ENCODE measurements at regions not wholly inside any gene's neighbourhood (a gene's known extent, or its start where the extent isn't known, plus 50 kb on each side); places are given as distances from the start of the nearest gene placed in this dataset.

DNA sequence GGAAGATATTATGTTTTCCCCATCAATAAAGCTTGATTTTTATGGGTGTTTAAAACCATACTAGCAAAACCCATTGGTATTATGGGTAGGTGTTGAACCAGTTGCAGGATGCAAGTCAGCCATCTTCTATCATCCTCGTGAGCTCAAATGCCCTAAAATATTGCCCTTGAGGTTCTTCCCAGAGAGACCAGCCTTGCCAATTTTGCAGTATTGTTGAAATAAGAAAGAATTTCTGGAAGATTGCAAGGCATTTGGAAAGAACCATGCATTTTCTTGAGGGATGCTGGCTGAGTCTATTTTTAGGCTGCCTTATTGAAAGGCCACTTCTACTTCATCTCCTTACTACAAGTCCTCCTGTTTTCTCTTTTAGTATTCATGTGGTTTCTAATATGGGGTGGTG is 60.9 kb upstream of the SOD3 start:
- ChIA-PET POLR2A (ENCODE audit: low non-redundant PET) (no interaction called here), CTCF (no interaction called here)
- Histone ChIP-seq H3K4me3 (ENCODE audit: low read depth, low read length, poor library complexity, severe bottlenecking) (no peak overlapping the region), H3K9me3 (ENCODE audit: low read depth, low read length, poor library complexity, severe bottlenecking) (peaks cover 3% of the 10 kb centered on the region), H3K27ac (ENCODE audit: low read depth, low read length, poor library complexity, severe bottlenecking) (no peak overlapping the region), H3K4me1 (ENCODE audit: insufficient read depth, low read length, poor library complexity, severe bottlenecking) (no peaks in the 10 kb centered on the region), H3K27me3 (replicated peaks; ENCODE audit: insufficient read depth, low read depth, low read length, poor library complexity) (no peaks in the 10 kb centered on the region), H3K36me3 (ENCODE audit: insufficient read depth, low read length, poor library complexity, severe bottlenecking) (no peaks in the 10 kb centered on the region)
- no peak for DNase-seq (ENCODE audit: low spot score)
- TF ChIP-seq CTCF (conservative IDR thresholded peaks at IDR 0.05; ENCODE audit: low read depth, low read length), result no peak
- no peak for TF ChIP-seq EZH2 (IDR thresholded peaks at IDR 0.05; ENCODE audit: borderline replicate concordance, low read depth, low read length, poor library complexity, severe bottlenecking)
- intact Hi-C loops (cut with micrococcal nuclease; ENCODE audit: unreplicated experiment), result no loop called here
- no TSS peak for BruUV-seq (replicated peaks)

GRCh38 chr4:24736066-24736465 is 59.3 kb upstream of the SOD3 start:
- Histone ChIP-seq H3K4me1 (ENCODE audit: insufficient read depth, low read length, poor library complexity, severe bottlenecking) (no peaks in the 10 kb centered on the region), H3K9me3 (ENCODE audit: low read depth, low read length, poor library complexity, severe bottlenecking) (peaks cover 3% of the 10 kb centered on the region), H3K27me3 (replicated peaks; ENCODE audit: insufficient read depth, low read depth, low read length, poor library complexity) (no peaks in the 10 kb centered on the region), H3K4me3 (ENCODE audit: low read depth, low read length, poor library complexity, severe bottlenecking) (no peak overlapping the region), H3K36me3 (ENCODE audit: insufficient read depth, low read length, poor library complexity, severe bottlenecking) (no peaks in the 10 kb centered on the region), H3K27ac (ENCODE audit: low read depth, low read length, poor library complexity, severe bottlenecking) (no peak overlapping the region)
- CTCF ChIA-PET, result interaction anchor here (0.8 kb wide), 1 partner anchor 57 kb away, joined by 3 read pairs; no protein-coding TSS in a partner anchor
- no TSS peak for BruUV-seq (replicated peaks)
- intact Hi-C loops (cut with micrococcal nuclease; ENCODE audit: unreplicated experiment), result no loop called here
- POLR2A ChIA-PET (ENCODE audit: low non-redundant PET), result no interaction called here
- TF ChIP-seq EZH2 (IDR thresholded peaks at IDR 0.05; ENCODE audit: borderline replicate concordance, low read depth, low read length, poor library complexity, severe bottlenecking) (no peak), CTCF (conservative IDR thresholded peaks at IDR 0.05; ENCODE audit: low read depth, low read length) (peak; percentile 61)
- peak; percentile 48 for DNase-seq (ENCODE audit: low spot score)

DNA sequence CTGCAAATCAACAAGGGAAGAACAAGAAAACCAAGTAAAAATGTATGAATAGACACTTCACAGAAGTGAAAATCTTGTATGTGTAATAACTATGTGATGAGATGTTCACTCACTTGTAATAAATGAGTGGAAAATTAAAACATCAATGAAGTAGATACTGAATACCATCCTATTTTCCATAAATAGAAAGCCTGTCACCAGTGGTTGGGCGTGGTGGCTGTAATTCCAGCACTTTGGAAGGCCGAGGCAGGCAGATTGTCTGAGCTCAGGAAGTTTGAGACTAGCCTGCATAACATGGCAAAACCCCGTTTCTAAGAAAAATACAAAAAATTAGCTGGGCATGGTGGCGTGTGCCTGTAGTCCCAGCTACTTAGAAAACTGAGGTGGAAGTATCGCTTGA is 53.5 kb upstream of the SOD3 start:
- no peak for TF ChIP-seq EZH2 (IDR thresholded peaks at IDR 0.05; ENCODE audit: borderline replicate concordance, low read depth, low read length, poor library complexity, severe bottlenecking)
- no peak for TF ChIP-seq CTCF (conservative IDR thresholded peaks at IDR 0.05; ENCODE audit: low read depth, low read length)
- Histone ChIP-seq H3K9me3 (ENCODE audit: low read depth, low read length, poor library complexity, severe bottlenecking) (peaks cover 3% of the 10 kb centered on the region), H3K27me3 (replicated peaks; ENCODE audit: insufficient read depth, low read depth, low read length, poor library complexity) (no peaks in the 10 kb centered on the region), H3K4me3 (ENCODE audit: low read depth, low read length, poor library complexity, severe bottlenecking) (no peak overlapping the region), H3K27ac (ENCODE audit: low read depth, low read length, poor library complexity, severe bottlenecking) (no peak overlapping the region), H3K36me3 (ENCODE audit: insufficient read depth, low read length, poor library complexity, severe bottlenecking) (no peaks in the 10 kb centered on the region), H3K4me1 (ENCODE audit: insufficient read depth, low read length, poor library complexity, severe bottlenecking) (no peaks in the 10 kb centered on the region)
- ChIA-PET POLR2A (ENCODE audit: low non-redundant PET) (no interaction called here), CTCF (no interaction called here)
- BruUV-seq (replicated peaks), result no TSS peak
- no peak for DNase-seq (ENCODE audit: low spot score)
- intact Hi-C loops (cut with micrococcal nuclease; ENCODE audit: unreplicated experiment), result no loop called here

Data from A673 (cell line).